ENCODE measurements at regions not wholly inside any gene's neighbourhood (a gene's known extent, or its start where the extent isn't known, plus 50 kb on each side); places are given as distances from the start of the nearest gene placed in this dataset.

DNA sequence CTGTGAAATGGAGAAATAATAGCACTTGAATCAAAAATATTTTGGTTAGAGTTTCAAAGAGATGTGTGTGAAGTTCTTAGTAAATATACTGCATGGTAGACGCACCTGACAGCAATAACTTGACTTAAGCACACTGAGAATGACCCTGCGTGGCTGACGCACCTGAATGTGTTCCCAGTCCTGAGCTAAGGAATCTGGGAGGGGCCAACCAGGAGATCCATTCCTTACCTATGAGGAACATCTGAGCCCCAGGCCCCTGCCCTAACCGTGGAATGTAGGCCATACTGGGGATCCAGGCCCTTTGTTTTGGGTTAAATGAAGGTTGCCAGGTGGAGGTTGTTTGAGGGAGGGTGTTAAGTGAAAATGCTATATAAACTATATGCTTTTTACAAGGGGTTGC lies 284.4 kb downstream of the RBM43 start:
- H3K36me3 Mint-ChIP-seq, result no peaks in the 10 kb centered on the region
- H3K9me3 Mint-ChIP-seq, result peaks cover 0 to 1% of the 10 kb centered on the region in 2 donors
- H3K4me1 Mint-ChIP-seq, result no peaks in the 10 kb centered on the region
- H3K27me3 Mint-ChIP-seq, result no peaks in the 10 kb centered on the region
- no peak overlapping the region for H3K27ac Mint-ChIP-seq
- H3K4me3 Mint-ChIP-seq, result no peak overlapping the region
- DNase-seq (no peak), ATAC-seq (replicated peaks) (no peak)

DNA sequence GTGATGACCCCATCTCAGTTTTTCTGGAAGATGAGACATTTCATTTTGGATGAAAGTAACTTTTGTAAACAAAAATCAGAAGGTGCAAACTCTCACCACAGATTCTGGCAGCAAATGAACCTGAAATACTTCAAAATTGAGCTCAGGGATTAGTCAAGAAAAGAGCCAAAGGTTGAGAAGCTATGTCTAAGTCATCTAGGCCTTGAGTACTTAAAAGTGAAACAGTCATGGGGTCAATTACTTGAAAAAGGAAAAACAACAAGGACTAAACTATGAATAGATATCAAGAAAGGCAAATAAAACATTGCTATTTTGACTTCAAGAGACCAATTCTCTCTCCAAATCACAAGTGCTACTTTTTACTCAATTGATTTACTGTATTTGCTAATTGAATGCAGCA lies 285.1 kb downstream of the RBM43 start:
- DNase-seq (no peak), ATAC-seq (replicated peaks) (no peak)
- H3K4me1 Mint-ChIP-seq, result no peaks in the 10 kb centered on the region
- H3K4me3 Mint-ChIP-seq, result no peak overlapping the region
- no peaks in the 10 kb centered on the region for H3K27me3 Mint-ChIP-seq
- no peak overlapping the region for H3K27ac Mint-ChIP-seq
- peaks cover 0 to 1% of the 10 kb centered on the region in 2 donors for H3K9me3 Mint-ChIP-seq
- H3K36me3 Mint-ChIP-seq, result no peaks in the 10 kb centered on the region

DNA sequence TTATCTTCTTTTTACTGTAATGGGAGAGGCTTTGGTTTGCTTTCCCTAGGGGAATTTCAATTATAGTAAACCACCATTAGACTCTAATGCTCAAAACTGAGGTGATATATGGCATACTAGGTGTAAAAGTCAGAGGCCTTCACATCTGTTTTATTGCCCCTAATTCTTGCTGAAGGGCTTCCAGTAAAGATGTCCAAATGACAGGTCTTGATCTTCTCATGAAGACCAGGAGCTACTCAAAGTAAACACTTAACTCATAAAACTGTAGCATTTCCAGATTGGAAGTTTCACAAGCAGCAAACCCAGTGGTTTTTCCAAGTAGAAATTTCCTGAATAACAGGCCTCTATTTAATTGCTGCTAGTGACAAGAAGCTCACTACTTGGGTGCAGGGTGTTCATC lies 286.8 kb downstream of the RBM43 start:
- H3K4me3 Mint-ChIP-seq, result no peak overlapping the region
- ATAC-seq (replicated peaks) (no peak), DNase-seq (no peak)
- H3K27ac Mint-ChIP-seq, result no peak overlapping the region
- H3K36me3 Mint-ChIP-seq, result no peaks in the 10 kb centered on the region
- peaks cover 0 to 1% of the 10 kb centered on the region in 2 donors for H3K9me3 Mint-ChIP-seq
- no peaks in the 10 kb centered on the region for H3K4me1 Mint-ChIP-seq
- H3K27me3 Mint-ChIP-seq, result no peaks in the 10 kb centered on the region

DNA sequence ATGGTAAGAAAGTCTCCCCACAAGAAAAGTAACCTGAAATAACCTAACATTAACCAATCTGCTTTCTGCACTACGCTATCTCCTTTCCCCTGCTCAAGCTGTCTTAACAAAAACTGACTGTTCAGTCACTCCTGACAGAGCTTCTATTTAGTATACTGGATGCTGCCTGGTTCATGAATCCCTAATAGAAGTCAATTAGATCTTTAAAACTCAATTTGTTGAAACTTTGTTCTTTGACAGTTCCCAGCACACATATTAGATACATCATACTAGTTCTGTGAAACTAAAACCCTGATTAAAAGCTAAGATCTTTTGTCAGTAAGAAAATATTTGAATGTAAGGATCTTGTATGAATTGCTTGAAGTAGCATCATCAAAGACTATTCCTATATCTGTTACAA lies 287.4 kb downstream of the RBM43 start:
- Mint-ChIP-seq H3K27ac (no peak overlapping the region), H3K36me3 (no peaks in the 10 kb centered on the region), H3K9me3 (peaks cover 0 to 1% of the 10 kb centered on the region in 2 donors), H3K27me3 (no peaks in the 10 kb centered on the region), H3K4me3 (no peak overlapping the region), H3K4me1 (no peaks in the 10 kb centered on the region)
- DNase-seq, result no peak
- ATAC-seq (replicated peaks), result no peak

DNA sequence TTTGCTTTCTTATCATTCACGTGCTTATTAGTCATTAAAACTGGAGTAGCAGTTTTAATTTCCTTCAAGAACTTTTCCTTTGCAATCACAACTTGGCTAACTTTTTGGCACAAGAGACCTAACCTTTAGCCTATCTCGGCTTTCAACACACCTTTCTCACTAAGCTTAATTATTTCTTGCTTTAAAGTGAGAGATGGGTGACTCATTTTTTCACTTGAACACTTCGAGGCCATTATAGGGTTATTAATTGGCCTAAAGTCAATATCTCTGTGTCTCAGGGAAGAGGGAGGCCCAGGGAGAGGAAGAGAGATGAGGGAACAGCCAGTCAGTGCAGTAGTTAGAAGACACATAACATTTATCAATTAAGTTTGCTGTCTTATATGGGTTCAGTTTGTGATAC lies 289.8 kb downstream of the RBM43 start:
- H3K4me3 Mint-ChIP-seq, result no peak overlapping the region
- H3K9me3 Mint-ChIP-seq, result peaks cover 0 to 1% of the 10 kb centered on the region in 2 donors
- H3K27ac Mint-ChIP-seq, result no peak overlapping the region
- ATAC-seq (replicated peaks) (no peak), DNase-seq (no peak)
- H3K27me3 Mint-ChIP-seq, result no peaks in the 10 kb centered on the region
- H3K4me1 Mint-ChIP-seq, result no peaks in the 10 kb centered on the region
- no peaks in the 10 kb centered on the region for H3K36me3 Mint-ChIP-seq

DNA sequence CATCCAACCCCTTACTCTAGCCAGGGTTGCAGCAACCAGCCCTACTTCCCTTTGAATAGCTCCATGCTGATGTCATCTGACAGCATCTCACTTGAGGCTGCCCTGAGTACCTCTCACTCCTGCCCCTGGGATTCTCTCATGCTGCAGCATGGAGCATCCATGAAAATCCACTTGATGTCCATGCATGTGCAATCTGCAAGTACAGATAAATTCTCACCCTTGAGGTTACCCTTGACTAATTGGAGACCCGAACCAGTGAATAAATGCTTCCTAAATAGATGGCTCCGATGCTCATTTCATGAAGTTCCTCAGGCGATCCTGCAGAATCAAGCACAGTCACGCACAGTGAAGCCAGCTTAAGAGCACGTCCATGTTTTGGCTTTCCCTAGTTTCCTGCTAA lies 298.3 kb downstream of the RBM43 start:
- Mint-ChIP-seq H3K27me3 (no peaks in the 10 kb centered on the region), H3K9me3 (peaks cover 0 to 4% of the 10 kb centered on the region in 2 donors), H3K4me1 (no peaks in the 10 kb centered on the region), H3K36me3 (no peaks in the 10 kb centered on the region), H3K27ac (no peak overlapping the region), H3K4me3 (no peak overlapping the region)
- no peak for ATAC-seq (replicated peaks)
- DNase-seq, result no peak

DNA sequence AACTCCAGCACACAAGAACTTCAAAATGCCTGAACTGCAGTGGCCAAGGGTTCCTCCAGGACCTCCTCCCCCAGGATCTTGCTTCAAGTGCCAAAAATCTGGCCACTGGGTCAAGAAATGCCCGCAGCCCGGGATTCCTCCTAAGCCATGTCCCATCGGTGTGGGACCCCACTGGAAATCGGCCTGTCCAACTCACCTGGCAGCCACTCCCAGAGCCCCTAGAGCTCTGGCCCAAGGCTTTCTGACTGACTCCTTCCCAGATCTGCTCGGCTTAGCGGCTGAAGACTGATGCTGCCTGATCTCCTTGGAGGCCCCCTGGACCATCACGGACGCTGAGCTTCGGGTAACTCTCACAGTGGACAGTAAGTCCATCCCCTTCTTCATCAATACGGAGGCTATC lies 306.4 kb downstream of the RBM43 start:
- no peak for DNase-seq
- Mint-ChIP-seq H3K4me3 (no peak overlapping the region), H3K9me3 (peaks cover 11 to 16% of the 10 kb centered on the region in 2 donors), H3K4me1 (no peaks in the 10 kb centered on the region), H3K27me3 (no peaks in the 10 kb centered on the region), H3K36me3 (no peaks in the 10 kb centered on the region), H3K27ac (no peak overlapping the region)
- no peak for ATAC-seq (replicated peaks)

DNA sequence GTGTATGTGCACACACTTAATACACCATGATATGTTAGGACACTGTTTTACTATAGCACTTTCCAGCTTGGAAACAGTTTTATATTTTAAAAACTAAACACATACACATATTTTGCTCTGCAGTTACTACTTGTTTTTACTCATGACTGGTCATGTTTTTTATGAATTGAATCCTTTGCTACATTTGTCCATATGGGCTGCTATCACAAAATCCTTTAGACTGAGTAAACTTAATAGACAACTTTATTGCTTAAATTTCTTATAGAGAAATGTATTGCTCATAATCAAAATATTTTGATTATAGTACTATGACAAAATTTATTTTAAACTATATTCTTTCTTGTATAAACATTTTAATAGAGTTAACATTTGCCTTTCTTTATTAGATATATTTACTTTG lies 314.8 kb downstream of the RBM43 start:
- DNase-seq (no peak), ATAC-seq (replicated peaks) (no peak)
- Mint-ChIP-seq H3K4me3 (no peak overlapping the region), H3K27ac (no peak overlapping the region), H3K36me3 (no peaks in the 10 kb centered on the region), H3K27me3 (no peaks in the 10 kb centered on the region), H3K9me3 (peaks cover 0 to 1% of the 10 kb centered on the region in 2 donors), H3K4me1 (no peaks in the 10 kb centered on the region)

DNA sequence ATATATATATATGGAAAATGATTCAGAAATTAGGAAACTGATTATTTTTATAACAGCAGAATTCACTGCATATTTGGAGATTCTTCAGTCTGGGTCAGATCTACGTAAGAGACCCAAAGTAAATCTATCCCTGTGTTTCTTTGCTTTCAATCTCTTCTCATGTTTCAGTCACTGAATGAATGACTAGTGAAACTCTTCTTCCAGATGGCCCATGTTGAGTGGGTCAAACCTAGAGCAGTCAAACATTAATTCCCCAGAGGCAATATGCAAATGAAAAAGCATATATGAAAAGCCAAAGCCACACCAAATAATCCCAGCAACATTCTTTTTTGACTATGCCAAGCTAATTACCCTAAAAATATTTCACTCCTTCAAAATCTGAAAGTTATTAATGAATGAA lies 317.3 kb downstream of the RBM43 start:
- ATAC-seq (replicated peaks) (no peak), DNase-seq (no peak)
- no peaks in the 10 kb centered on the region for H3K27me3 Mint-ChIP-seq
- H3K4me1 Mint-ChIP-seq, result no peaks in the 10 kb centered on the region
- H3K36me3 Mint-ChIP-seq, result no peaks in the 10 kb centered on the region
- no peak overlapping the region for H3K4me3 Mint-ChIP-seq
- H3K27ac Mint-ChIP-seq, result no peak overlapping the region
- no peaks in the 10 kb centered on the region for H3K9me3 Mint-ChIP-seq

DNA sequence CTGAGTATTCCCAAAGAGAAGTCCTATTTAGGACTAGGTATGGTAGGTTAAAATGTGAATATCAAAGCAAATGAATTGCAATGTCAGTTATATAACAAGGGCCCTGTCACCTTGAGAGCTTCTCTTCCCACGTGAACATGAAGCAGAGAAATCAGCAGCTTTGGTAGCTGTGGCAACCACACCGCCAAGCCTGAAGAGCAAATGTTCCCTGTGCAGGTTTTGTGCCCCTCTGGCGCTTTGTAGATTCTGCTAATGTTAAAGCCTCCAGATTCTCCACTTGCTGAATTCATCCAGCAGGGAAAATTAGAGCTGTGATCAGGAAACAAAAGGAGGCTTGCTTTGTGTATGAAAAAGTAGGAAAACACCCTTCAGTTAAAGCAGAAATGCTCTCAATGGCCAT lies 322.6 kb downstream of the RBM43 start:
- no peaks in the 10 kb centered on the region for H3K36me3 Mint-ChIP-seq
- no peak overlapping the region for H3K27ac Mint-ChIP-seq
- no peaks in the 10 kb centered on the region for H3K9me3 Mint-ChIP-seq
- no peak for DNase-seq
- no peaks in the 10 kb centered on the region for H3K4me1 Mint-ChIP-seq
- no peak overlapping the region for H3K4me3 Mint-ChIP-seq
- no peak for ATAC-seq (replicated peaks)
- H3K27me3 Mint-ChIP-seq, result no peaks in the 10 kb centered on the region

DNA sequence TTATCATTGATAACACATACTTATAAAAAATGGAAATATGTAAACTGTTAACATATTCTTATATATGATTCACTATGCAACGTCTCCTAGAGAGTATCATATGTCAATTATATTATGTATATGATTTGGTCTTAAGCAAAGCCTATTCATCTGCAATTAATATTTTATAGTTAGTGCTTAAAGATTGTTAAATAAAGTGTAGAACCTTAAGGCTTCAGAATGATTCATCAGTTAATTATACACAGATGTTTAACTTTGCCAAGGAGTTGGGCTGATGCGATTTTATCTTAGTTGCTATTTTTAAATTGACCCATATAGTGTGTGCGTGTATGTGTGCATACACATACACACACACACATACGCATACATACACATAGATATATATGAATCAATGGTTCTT lies 323.1 kb downstream of the RBM43 start:
- H3K9me3 Mint-ChIP-seq, result no peaks in the 10 kb centered on the region
- ATAC-seq (replicated peaks) (no peak), DNase-seq (no peak)
- no peak overlapping the region for H3K27ac Mint-ChIP-seq
- no peak overlapping the region for H3K4me3 Mint-ChIP-seq
- H3K36me3 Mint-ChIP-seq, result no peaks in the 10 kb centered on the region
- no peaks in the 10 kb centered on the region for H3K4me1 Mint-ChIP-seq
- H3K27me3 Mint-ChIP-seq, result no peaks in the 10 kb centered on the region

DNA sequence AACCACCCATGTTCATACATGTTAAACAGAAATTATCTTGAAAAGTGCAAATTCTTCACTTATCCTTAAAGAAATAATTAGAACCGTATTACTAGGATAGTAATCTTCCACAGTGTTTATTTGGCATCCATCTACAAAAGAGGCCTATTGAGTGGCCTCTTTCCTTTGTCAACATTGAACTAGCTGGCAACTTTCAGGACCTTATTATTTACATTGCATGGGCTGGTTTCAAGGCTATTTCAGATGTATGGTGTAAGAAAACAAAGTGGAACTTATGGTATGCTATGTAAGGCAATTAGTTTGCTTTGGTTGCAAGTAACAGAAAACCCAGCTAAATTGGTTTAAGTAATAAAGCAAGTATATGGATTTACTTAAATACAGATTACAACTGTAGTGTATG lies 324.6 kb downstream of the RBM43 start:
- no peak for ATAC-seq (replicated peaks)
- H3K27ac Mint-ChIP-seq, result no peak overlapping the region
- no peak overlapping the region for H3K4me3 Mint-ChIP-seq
- no peak for DNase-seq
- no peaks in the 10 kb centered on the region for H3K4me1 Mint-ChIP-seq
- H3K27me3 Mint-ChIP-seq, result no peaks in the 10 kb centered on the region
- no peaks in the 10 kb centered on the region for H3K9me3 Mint-ChIP-seq
- H3K36me3 Mint-ChIP-seq, result no peaks in the 10 kb centered on the region

DNA sequence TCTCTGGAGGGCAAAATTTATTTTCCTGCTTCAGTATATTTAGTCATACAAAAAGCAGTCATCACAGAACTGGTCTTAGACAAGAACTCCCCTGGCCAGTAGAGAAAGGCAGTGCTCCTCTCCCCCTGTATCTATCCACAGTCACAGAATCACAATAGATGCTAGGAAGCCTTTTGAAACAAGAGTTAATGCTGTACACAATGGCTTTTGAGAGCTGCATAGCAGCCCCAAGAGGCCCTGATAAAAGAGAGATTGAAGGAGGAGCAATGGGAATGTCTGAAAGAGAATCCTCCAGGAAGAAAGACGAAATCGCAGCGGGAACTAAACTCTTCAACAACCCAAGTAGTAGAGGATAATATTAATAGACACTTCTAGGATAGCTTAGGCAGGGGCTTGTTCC lies 330.2 kb downstream of the RBM43 start:
- no peak overlapping the region for H3K4me3 Mint-ChIP-seq
- H3K9me3 Mint-ChIP-seq, result no peaks in the 10 kb centered on the region
- ATAC-seq (replicated peaks) (no peak), DNase-seq (no peak)
- no peaks in the 10 kb centered on the region for H3K36me3 Mint-ChIP-seq
- no peak overlapping the region for H3K27ac Mint-ChIP-seq
- no peaks in the 10 kb centered on the region for H3K27me3 Mint-ChIP-seq
- no peaks in the 10 kb centered on the region for H3K4me1 Mint-ChIP-seq

DNA sequence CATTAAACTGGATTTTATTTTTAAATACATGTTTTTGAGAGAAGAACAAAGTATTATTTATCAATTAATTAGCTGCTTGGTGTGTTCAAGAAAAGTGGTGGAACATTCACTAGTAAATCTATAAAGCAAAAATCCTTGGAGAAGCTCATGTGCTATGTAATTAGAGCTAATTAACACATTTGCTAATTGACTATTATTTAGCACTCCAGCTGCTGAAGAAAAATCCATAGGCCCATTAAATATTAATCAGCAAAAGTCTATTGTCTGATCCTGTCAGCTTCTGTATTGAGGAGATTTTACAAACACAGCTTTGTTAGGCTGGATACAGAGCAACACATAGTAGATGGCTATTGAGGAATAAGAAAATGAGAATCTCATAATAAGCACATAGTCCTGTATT lies 336.1 kb downstream of the RBM43 start:
- H3K9me3 Mint-ChIP-seq, result peaks cover 0 to 1% of the 10 kb centered on the region in 2 donors
- H3K27me3 Mint-ChIP-seq, result no peaks in the 10 kb centered on the region
- ATAC-seq (replicated peaks) (no peak), DNase-seq (no peak)
- no peaks in the 10 kb centered on the region for H3K4me1 Mint-ChIP-seq
- H3K36me3 Mint-ChIP-seq, result no peaks in the 10 kb centered on the region
- no peak overlapping the region for H3K4me3 Mint-ChIP-seq
- H3K27ac Mint-ChIP-seq, result no peak overlapping the region

DNA sequence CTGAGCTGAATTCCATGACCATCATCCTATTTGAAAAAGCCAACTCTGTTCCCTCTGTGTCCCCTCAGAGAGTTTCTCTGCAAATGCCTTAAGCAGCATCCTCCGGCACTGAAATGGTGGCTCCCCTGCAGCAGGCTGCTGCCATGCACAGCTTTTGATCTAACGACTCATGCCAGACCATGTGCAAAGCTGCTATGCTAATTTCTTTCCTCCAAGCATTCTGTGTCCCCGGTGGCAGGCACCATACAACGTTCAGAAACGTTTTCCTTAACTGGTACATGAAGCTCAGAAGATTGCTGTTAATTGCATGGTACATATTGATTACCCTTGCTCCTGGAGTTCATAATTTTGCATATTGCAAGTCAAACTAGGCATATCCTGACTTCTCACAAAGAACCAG lies 336.8 kb downstream of the RBM43 start:
- Mint-ChIP-seq H3K36me3 (no peaks in the 10 kb centered on the region), H3K27me3 (no peaks in the 10 kb centered on the region), H3K9me3 (peaks cover 0 to 1% of the 10 kb centered on the region in 2 donors), H3K4me3 (no peak overlapping the region), H3K4me1 (no peaks in the 10 kb centered on the region), H3K27ac (no peak overlapping the region)
- DNase-seq (no peak), ATAC-seq (replicated peaks) (no peak)

DNA sequence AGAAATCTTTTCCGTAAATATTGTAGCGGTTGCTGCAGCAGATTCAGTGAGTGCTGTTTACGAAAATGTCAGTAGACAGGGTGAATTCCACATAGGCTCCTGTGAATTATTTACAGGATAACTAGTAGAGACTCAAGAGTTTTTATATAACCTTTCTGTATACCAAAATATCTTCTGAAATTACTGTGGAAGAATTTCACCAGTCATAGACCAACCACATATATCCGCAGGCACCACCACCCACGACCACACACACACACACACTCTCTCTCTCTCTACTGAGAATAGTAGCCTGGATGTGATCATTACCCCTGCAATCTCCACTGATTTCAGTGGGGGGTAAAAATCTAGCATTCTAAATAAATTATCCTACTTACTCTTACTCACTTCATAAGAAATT lies 341.8 kb downstream of the RBM43 start:
- no peaks in the 10 kb centered on the region for H3K27me3 Mint-ChIP-seq
- H3K27ac Mint-ChIP-seq, result no peak overlapping the region
- no peaks in the 10 kb centered on the region for H3K4me1 Mint-ChIP-seq
- no peak for ATAC-seq (replicated peaks)
- peaks cover 1 to 5% of the 10 kb centered on the region in 2 donors for H3K9me3 Mint-ChIP-seq
- no peak for DNase-seq
- no peak overlapping the region for H3K4me3 Mint-ChIP-seq
- H3K36me3 Mint-ChIP-seq, result no peaks in the 10 kb centered on the region
